Mesendoderm (in vitro differentiated cells): ENCODE measurements at regions not wholly inside any gene's neighbourhood (a gene's known extent, or its start where the extent isn't known, plus 50 kb on each side); places are given as distances from the start of the nearest gene placed in this dataset.

ENCODE experiments used
- DNase-seq: peaks from one replicate; pipeline ENCODE4 v3.0.0; 2013
- H2AK5ac ChIP-seq: 2 replicates; pipeline ENCODE4 v1.6.1; 2013; ENCODE audit warnings: low read length, inconsistent platforms
- H2BK120ac ChIP-seq: 2 replicates; pipeline ENCODE4 v1.6.1; 2013; ENCODE audit warnings: low read depth, mild to moderate bottlenecking, low read length, moderate library complexity, mixed read lengths
- H2BK15ac ChIP-seq: replicated peaks from 2 replicates; pipeline ENCODE4 v1.6.1; 2013; ENCODE audit warnings: low read depth, mild to moderate bottlenecking, moderate library complexity
- H2BK5ac ChIP-seq: 2 replicates; pipeline ENCODE4 v1.6.1; 2013; ENCODE audit warnings: low read length, inconsistent platforms
- H3K18ac ChIP-seq: 2 replicates; pipeline ENCODE4 v1.6.1; 2013; ENCODE audit warnings: mild to moderate bottlenecking, low read length, mixed read lengths
- H3K23ac ChIP-seq: one replicate; pipeline ENCODE4 v1.6.1; 2013; ENCODE audit warnings: low read length
- H3K27ac ChIP-seq: 2 replicates; pipeline ENCODE4 v1.5.1; 2013; ENCODE audit warnings: low read depth, mild to moderate bottlenecking, inconsistent platforms, low read length, moderate library complexity
- H3K27me3 ChIP-seq: 2 replicates; pipeline ENCODE4 v1.6.1; 2013; ENCODE audit warnings: low read length, control low read depth, mild to moderate bottlenecking, inconsistent platforms; ENCODE audit not compliant: insufficient read depth, poor library complexity
- H3K36me3 ChIP-seq: 2 replicates; pipeline ENCODE4 v1.6.1; 2013; ENCODE audit warnings: low read length, inconsistent platforms; ENCODE audit not compliant: control insufficient read depth, insufficient read depth
- H3K4ac ChIP-seq: one replicate; pipeline ENCODE4 v1.6.1; 2013; ENCODE audit warnings: low read depth, mild to moderate bottlenecking, low read length, moderate library complexity
- H3K4me1 ChIP-seq: 2 replicates; pipeline ENCODE4 v1.6.1; 2013; ENCODE audit warnings: low read depth, low read length, inconsistent platforms; ENCODE audit not compliant: control insufficient read depth
- H3K4me2 ChIP-seq: 2 replicates; pipeline ENCODE4 v1.6.1; 2013; ENCODE audit warnings: low read length
- H3K4me3 ChIP-seq: 2 replicates; pipeline ENCODE4 v1.5.1; 2013; ENCODE audit warnings: mild to moderate bottlenecking, low read length
- H3K56ac ChIP-seq: one replicate; pipeline ENCODE4 v1.6.1; 2013; ENCODE audit warnings: low read length
- H3K79me1 ChIP-seq: 2 replicates; pipeline ENCODE4 v1.6.1; 2013; ENCODE audit warnings: low read length, inconsistent platforms
- H3K79me2 ChIP-seq: 2 replicates; pipeline ENCODE4 v1.6.1; 2013; ENCODE audit warnings: mild to moderate bottlenecking, low read length; ENCODE audit not compliant: control insufficient read depth, insufficient read depth
- H3K9ac ChIP-seq: 2 replicates; pipeline ENCODE4 v1.6.1; 2013; ENCODE audit warnings: low read length, inconsistent platforms
- H4K5ac ChIP-seq: one replicate; pipeline ENCODE4 v1.6.1; 2013; ENCODE audit warnings: low read length
- H4K8ac ChIP-seq: one replicate; pipeline ENCODE4 v1.6.1; 2013; ENCODE audit warnings: low read depth, mild to moderate bottlenecking, control low read depth, low read length, moderate library complexity
- WGBS: extraction: QIAGEN DNeasy Blood & Tissue Kit; methylation state at CpG from one replicate; pipeline ENCODE4 v1.1.7; 2013; ENCODE audit warnings: low lambda C conversion rate, missing lambda C conversion rate; ENCODE audit not compliant: insufficient coverage; ENCODE audit errors: extremely low coverage; 5-methylcytosine and 5-hydroxymethylcytosine counted together

DNA sequence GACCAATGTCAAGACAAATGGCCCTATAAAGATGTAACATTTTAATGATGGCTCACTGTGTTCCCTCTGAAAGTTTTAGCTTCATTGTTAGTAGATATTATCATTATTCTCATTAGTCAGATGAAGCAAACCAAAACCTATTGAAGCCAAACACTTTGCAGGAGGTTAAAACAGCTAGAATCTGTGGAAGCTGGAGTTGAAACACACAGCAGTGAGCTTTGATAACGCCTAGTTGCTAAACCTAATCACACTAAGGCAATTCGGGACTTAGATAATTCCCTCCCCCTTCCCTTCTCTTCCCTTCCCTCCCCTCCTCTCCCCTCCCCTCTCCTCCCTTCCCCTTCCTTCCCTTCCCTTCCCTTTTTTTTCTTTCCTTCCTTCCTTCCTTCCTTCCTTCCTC lies 165.7 kb downstream of the TRIB2 start:
- Histone ChIP-seq H3K27ac (no peak overlapping the region), H2AK5ac (no peak overlapping the region), H3K4ac (no peak overlapping the region), H4K8ac (no peak overlapping the region), H3K23ac (no peak overlapping the region), H3K9ac (no peak overlapping the region), H3K79me1 (no peaks in the 10 kb centered on the region), H3K4me3 (no peak overlapping the region), H2BK5ac (no peak overlapping the region), H3K36me3 (no peaks in the 10 kb centered on the region), H2BK15ac (no peak overlapping the region), H2BK120ac (no peak overlapping the region), H3K4me1 (no peaks in the 10 kb centered on the region), H3K18ac (no peak overlapping the region), H3K27me3 (no peaks in the 10 kb centered on the region), H3K4me2 (no peak overlapping the region), H4K5ac (no peak overlapping the region), H3K56ac (no peak overlapping the region), H3K79me2 (no peaks in the 10 kb centered on the region)
- no CpG with 5 or more reads among the region's 2 CpGs for WGBS
- peak; percentile 44 for DNase-seq

DNA sequence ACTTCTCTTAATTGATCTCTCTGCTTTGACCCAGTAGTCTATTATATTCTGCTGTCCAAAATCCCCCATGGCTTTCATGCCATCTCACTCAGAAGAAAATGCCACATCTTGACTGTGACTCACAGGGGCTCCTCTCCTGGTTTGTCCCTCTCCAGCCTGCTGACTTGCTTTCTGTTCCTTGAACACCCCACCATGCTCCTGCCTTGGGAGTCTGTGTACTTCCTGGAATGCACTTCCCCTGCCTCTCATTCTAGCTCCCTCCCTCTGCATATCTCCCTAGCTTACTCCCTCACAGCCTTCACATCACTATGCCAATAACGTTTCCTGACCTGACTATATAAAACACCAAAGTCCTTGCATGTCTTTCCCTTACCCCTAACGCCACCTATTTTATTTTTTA lies 167.2 kb downstream of the TRIB2 start:
- Histone ChIP-seq H3K79me2 (no peaks in the 10 kb centered on the region), H3K4me2 (no peak overlapping the region), H3K36me3 (no peaks in the 10 kb centered on the region), H2BK120ac (no peak overlapping the region), H2BK15ac (no peak overlapping the region), H3K23ac (no peak overlapping the region), H3K4me1 (no peaks in the 10 kb centered on the region), H3K56ac (no peak overlapping the region), H2AK5ac (no peak overlapping the region), H4K5ac (no peak overlapping the region), H3K27me3 (no peaks in the 10 kb centered on the region), H3K9ac (no peak overlapping the region), H3K4me3 (no peak overlapping the region), H3K4ac (no peak overlapping the region), H2BK5ac (no peak overlapping the region), H3K27ac (no peak overlapping the region), H4K8ac (no peak overlapping the region), H3K79me1 (no peaks in the 10 kb centered on the region), H3K18ac (no peak overlapping the region)
- 100% methylated on average over 2 of the region's 2 CpGs for WGBS
- DNase-seq: peak; percentile 17

DNA sequence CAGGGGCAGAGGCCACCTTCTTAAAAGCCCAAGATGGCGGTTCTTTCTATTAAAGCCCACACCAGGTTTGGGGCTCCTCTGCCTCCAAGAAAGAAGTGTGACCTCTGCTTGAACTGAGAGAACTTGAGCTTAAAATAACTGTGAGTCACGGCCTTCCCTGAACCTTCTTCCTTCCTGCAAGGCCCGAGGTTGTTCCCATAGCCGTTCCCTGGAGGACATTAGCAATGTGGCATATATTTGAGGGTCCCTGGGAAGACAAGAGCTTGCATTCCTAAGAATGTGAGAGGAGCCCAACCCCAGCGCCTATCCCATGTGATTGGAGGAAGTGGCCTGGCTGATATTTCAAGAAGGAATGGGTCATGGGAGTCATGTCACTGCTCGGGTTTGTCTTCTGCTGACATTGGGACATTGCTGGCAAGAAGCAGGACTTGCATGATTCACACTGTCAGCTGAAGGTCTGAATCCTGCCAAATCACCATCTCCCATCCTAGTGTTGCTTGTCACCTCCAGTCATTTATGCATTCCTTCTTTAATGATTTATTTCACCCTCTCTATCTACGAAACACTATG lies 168.1 kb downstream of the TRIB2 start:
- Histone ChIP-seq H3K79me2 (no peaks in the 10 kb centered on the region), H3K27me3 (no peaks in the 10 kb centered on the region), H3K18ac (no peak overlapping the region), H2BK120ac (no peak overlapping the region), H3K23ac (peak overlapping the region; percentile 16), H3K4me2 (no peak overlapping the region), H3K79me1 (no peaks in the 10 kb centered on the region), H4K8ac (no peak overlapping the region), H3K4me3 (no peak overlapping the region), H2BK5ac (no peak overlapping the region), H3K9ac (no peak overlapping the region), H4K5ac (no peak overlapping the region), H3K27ac (no peak overlapping the region), H3K4me1 (no peaks in the 10 kb centered on the region), H3K4ac (no peak overlapping the region), H2AK5ac (no peak overlapping the region), H2BK15ac (no peak overlapping the region), H3K56ac (no peak overlapping the region), H3K36me3 (no peaks in the 10 kb centered on the region)
- peak; percentile 55 for DNase-seq
- no CpG with 5 or more reads among the region's 7 CpGs for WGBS

DNA sequence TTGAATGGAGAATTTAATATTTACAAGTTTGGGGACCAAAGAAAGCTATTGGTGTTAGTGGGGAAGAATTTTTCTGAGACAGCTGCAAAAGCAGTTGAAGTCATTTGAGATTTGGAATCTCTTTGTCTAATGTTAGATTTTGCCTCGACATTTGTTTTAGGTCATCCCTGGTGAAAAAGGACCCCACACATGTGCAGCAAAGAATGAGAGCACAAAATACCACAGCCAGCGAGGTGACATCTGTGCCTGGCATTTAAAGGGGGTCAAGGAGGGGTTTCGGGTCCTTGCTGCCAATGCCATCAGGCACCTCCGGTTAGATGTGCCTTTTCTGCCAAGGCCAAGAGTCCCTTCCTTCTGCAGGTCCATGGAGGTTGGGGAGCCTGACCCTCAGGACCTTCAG lies 173.3 kb downstream of the TRIB2 start:
- Histone ChIP-seq H3K4me3 (no peak overlapping the region), H3K4me1 (no peaks in the 10 kb centered on the region), H3K9ac (no peak overlapping the region), H3K18ac (no peak overlapping the region), H3K23ac (no peak overlapping the region), H2BK15ac (no peak overlapping the region), H3K27me3 (no peaks in the 10 kb centered on the region), H3K79me2 (no peaks in the 10 kb centered on the region), H3K79me1 (no peaks in the 10 kb centered on the region), H4K5ac (no peak overlapping the region), H2BK5ac (no peak overlapping the region), H3K4ac (no peak overlapping the region), H3K4me2 (no peak overlapping the region), H2AK5ac (no peak overlapping the region), H4K8ac (no peak overlapping the region), H2BK120ac (no peak overlapping the region), H3K27ac (no peak overlapping the region), H3K36me3 (no peaks in the 10 kb centered on the region), H3K56ac (no peak overlapping the region)
- WGBS: no CpG with 5 or more reads among the region's 4 CpGs
- DNase-seq: no peak

DNA sequence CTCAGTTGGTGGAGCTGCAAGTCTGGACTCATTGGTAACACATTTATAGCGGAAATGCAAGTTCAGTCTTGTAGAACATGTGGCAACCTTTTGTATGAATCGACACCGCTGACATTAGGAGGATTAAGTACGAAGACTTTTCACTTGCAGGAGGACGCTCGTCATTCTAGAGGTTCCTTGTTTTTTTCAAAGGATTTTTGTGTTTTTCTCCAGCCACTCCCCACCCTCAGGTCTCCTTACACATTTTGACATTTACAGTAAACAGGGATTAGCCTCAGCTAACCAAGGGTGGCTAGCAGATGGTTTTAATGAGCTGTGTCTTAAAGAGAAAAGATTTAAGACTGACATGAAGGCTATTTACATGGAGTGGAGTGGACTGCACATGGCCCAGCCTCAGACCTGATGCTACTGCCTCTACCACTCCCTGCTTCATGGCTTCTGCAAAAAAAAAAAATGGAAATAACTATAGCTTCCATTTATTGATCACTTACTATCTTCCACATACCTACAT lies 173.8 kb downstream of the TRIB2 start:
- no peak overlapping the region for H3K23ac ChIP-seq

DNA sequence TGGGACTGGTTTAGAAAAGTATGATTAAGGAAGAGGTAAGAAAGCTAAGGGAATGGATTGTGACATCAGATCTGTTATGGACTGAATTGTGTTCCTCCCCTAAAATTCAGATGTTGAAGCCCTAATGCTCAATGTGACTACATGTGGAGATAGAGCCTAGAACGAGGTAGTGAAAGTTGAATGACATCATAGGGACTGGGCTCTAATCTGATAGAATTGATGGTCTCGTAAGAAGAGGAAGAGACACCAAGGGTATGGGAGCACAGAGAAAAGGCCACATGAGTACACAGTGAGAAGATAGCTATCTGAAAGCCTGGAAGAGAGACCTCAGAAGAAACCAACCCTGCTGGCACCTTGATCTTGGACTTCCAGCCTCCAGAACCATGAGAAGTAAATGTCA lies 178.3 kb downstream of the TRIB2 start:
- Histone ChIP-seq H3K79me1 (no peaks in the 10 kb centered on the region), H2AK5ac (no peak overlapping the region), H3K23ac (no peak overlapping the region), H2BK120ac (no peak overlapping the region), H3K27ac (no peak overlapping the region), H3K4me2 (no peak overlapping the region), H2BK5ac (no peak overlapping the region), H3K4me1 (no peaks in the 10 kb centered on the region), H3K4me3 (no peak overlapping the region), H3K9ac (no peak overlapping the region), H2BK15ac (no peak overlapping the region), H3K18ac (no peak overlapping the region), H3K36me3 (no peaks in the 10 kb centered on the region), H3K79me2 (no peaks in the 10 kb centered on the region), H3K4ac (no peak overlapping the region), H4K8ac (no peak overlapping the region), H3K27me3 (no peaks in the 10 kb centered on the region), H4K5ac (no peak overlapping the region), H3K56ac (no peak overlapping the region)
- WGBS: no CpG with 5 or more reads among the region's 2 CpGs
- no peak for DNase-seq

More for the DNA sequence above, 173.8 kb downstream of the TRIB2 start:
- Histone ChIP-seq H2AK5ac (no peak overlapping the region), H3K4me2 (no peak overlapping the region), H2BK15ac (no peak overlapping the region), H3K4me1 (no peaks in the 10 kb centered on the region), H2BK5ac (no peak overlapping the region), H4K5ac (no peak overlapping the region), H3K79me2 (no peaks in the 10 kb centered on the region), H2BK120ac (no peak overlapping the region), H3K18ac (no peak overlapping the region), H3K4ac (no peak overlapping the region), H3K27ac (no peak overlapping the region), H3K36me3 (no peaks in the 10 kb centered on the region), H3K4me3 (no peak overlapping the region), H3K79me1 (no peaks in the 10 kb centered on the region), H3K9ac (no peak overlapping the region), H3K56ac (no peak overlapping the region), H4K8ac (no peak overlapping the region), H3K27me3 (no peaks in the 10 kb centered on the region)
- WGBS: no CpG with 5 or more reads among the region's 6 CpGs
- DNase-seq: no peak
